Liver (tissue), 7 donors: ENCODE measurements at regions not wholly inside any gene's neighbourhood (a gene's known extent, or its start where the extent isn't known, plus 50 kb on each side); places are given as distances from the start of the nearest gene placed in this dataset.

ENCODE experiments used
- DNase-seq: peaks from one replicate; pipeline ENCODE4 v3.0.0-alpha.2; 2017; ENCODE audit warnings: low spot score
- H3K27ac ChIP-seq, 2 donors: one replicate each; pipeline ENCODE4 v1.7.0; 2013; ENCODE audit warnings: inconsistent platforms in 2 of 2, low read length in 2 of 2, control low read depth in 1 of 2, low read depth in 1 of 2, mild to moderate bottlenecking in 1 of 2
- H3K27me3 ChIP-seq, 4 donors: one replicate each; pipeline versions ENCODE4 v1.6.1 to v1.7.0; 2013; ENCODE audit warnings: low read length in 3 of 4, inconsistent platforms in 1 of 4, mild to moderate bottlenecking in 1 of 4, moderate library complexity in 1 of 4; ENCODE audit not compliant: control insufficient read depth in 4 of 4, insufficient read depth in 4 of 4
- H3K36me3 ChIP-seq, 4 donors: one replicate each; pipeline versions ENCODE4 v1.6.1 to v1.7.0; 2013; ENCODE audit warnings: low read length in 3 of 4, mild to moderate bottlenecking in 3 of 4, low read depth in 1 of 4, moderate library complexity in 1 of 4; ENCODE audit not compliant: control insufficient read depth in 4 of 4, insufficient read depth in 3 of 4
- H3K4me1 ChIP-seq, 4 donors: one replicate each; pipeline versions ENCODE4 v1.6.1 to v1.7.0; 2013; ENCODE audit warnings: low read length in 3 of 4, mild to moderate bottlenecking in 3 of 4, moderate library complexity in 1 of 4; ENCODE audit not compliant: control insufficient read depth in 4 of 4, insufficient read depth in 4 of 4
- H3K4me3 ChIP-seq, 3 donors: one replicate each; pipeline versions ENCODE4 v1.6.1 to v1.7.0; 2013; ENCODE audit warnings: low read length in 3 of 3, control low read depth in 1 of 3, low read depth in 1 of 3, mild to moderate bottlenecking in 1 of 3
- H3K9ac ChIP-seq, 2 donors: one replicate each; pipeline ENCODE4 v1.7.0; 2013; ENCODE audit warnings: low read length in 2 of 2, mild to moderate bottlenecking in 2 of 2, moderate library complexity in 2 of 2, control low read depth in 1 of 2, low read depth in 1 of 2
- H3K9me3 ChIP-seq, 4 donors: one replicate each; pipeline versions ENCODE4 v1.6.1 to v1.7.0; 2013; ENCODE audit warnings: low read length in 3 of 4; ENCODE audit not compliant: control insufficient read depth in 4 of 4
- EGR1 ChIP-seq, 2 donors: IDR thresholded peaks; 2 replicates each; pipeline ENCODE4 v1.6.1; 2016 to 2018; ENCODE audit warnings: antibody characterized with exemption in 2 of 2, low read depth in 2 of 2
- FOXA1 ChIP-seq: IDR thresholded peaks from 2 replicates; pipeline ENCODE4 v1.6.1; 2016; ENCODE audit warnings: antibody characterized with exemption
- FOXA2 ChIP-seq: IDR thresholded peaks from 2 replicates; pipeline ENCODE4 v1.6.1; 2016; ENCODE audit warnings: antibody characterized with exemption
- GABPA ChIP-seq, 2 donors: IDR thresholded peaks in 1 of 2; conservative IDR thresholded peaks in 1 of 2; 2 replicates each; pipeline ENCODE4 v1.6.1; 2016; ENCODE audit warnings: antibody characterized with exemption in 2 of 2, mild to moderate bottlenecking in 1 of 2, moderate library complexity in 1 of 2
- HNF4G ChIP-seq: IDR thresholded peaks from 2 replicates; pipeline ENCODE4 v1.6.1; 2016; ENCODE audit warnings: antibody characterized with exemption
- JUND ChIP-seq, 2 donors: IDR thresholded peaks; 2 replicates each; pipeline ENCODE4 v1.6.1; 2016; ENCODE audit warnings: antibody characterized with exemption in 2 of 2
- MAX ChIP-seq: IDR thresholded peaks from 2 replicates; pipeline ENCODE4 v1.6.1; 2016; ENCODE audit warnings: antibody characterized with exemption
- NR2F2 ChIP-seq: IDR thresholded peaks from 2 replicates; pipeline ENCODE4 v1.6.1; 2016; ENCODE audit warnings: antibody characterized with exemption
- RAD21 ChIP-seq, 2 donors: IDR thresholded peaks; 2 replicates each; pipeline ENCODE4 v1.6.1; 2016; ENCODE audit warnings: antibody characterized with exemption in 2 of 2, mild to moderate bottlenecking in 2 of 2
- REST ChIP-seq: IDR thresholded peaks from 2 replicates; pipeline ENCODE4 v1.6.1; 2016; ENCODE audit warnings: antibody characterized with exemption, mild to moderate bottlenecking
- RXRA ChIP-seq, 2 donors: IDR thresholded peaks; 2 replicates each; pipeline ENCODE4 v1.6.1; 2017 to 2018; ENCODE audit warnings: antibody characterized with exemption in 2 of 2, mild to moderate bottlenecking in 1 of 2
- SP1 ChIP-seq: IDR thresholded peaks from 2 replicates; pipeline ENCODE4 v1.6.1; 2018; ENCODE audit warnings: antibody characterized with exemption, mild to moderate bottlenecking
- TAF1 ChIP-seq: conservative IDR thresholded peaks from 2 replicates; pipeline ENCODE4 v1.6.1; 2016; ENCODE audit warnings: antibody characterized with exemption, mild to moderate bottlenecking
- YY1 ChIP-seq: IDR thresholded peaks from 2 replicates; pipeline ENCODE4 v1.6.1; 2016; ENCODE audit warnings: antibody characterized with exemption, mild to moderate bottlenecking
- ZBTB33 ChIP-seq: IDR thresholded peaks from 2 replicates; pipeline ENCODE4 v1.6.1; 2016; ENCODE audit warnings: antibody characterized with exemption
- WGBS: extraction: QIAGEN DNeasy Blood & Tissue Kit; methylation state at CpG from one replicate; pipeline ENCODE4 v1.1.7; 2013; 5-methylcytosine and 5-hydroxymethylcytosine counted together
- donor health status: healthy.
- donor health status: healthy.
- donor health status: healthy.
- donor health status: healthy.

DNA sequence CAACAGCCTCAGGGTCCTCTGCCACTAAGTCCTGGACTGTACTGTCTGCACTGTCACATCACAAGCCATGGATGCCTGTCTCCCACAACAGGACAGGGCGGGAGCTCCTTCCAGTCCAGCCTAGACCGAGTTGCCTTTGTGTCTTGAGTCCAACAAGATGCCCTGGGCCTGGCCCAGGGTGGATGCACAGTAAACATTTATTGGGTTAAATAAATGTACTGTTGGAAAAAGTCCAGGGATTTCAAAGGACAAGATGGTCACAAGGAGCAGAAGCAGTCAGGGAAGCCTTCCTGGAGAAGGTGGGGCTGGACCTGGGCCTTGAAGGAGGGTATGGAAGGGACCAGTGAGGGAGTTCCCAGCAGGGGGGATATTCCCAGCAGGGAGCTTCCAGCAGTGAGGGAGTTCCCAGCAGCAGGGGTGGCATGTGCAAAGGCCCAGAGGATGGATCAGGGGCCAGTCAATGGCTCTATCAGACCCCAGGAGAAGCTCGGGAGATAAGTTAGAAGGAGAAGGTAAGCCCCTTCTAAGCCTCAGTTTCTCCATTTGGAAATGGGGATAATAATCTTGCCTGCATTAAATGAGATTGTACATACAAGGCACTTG, 72.7 kb upstream of the NEURL1B start (continued):
- TF ChIP-seq ZBTB33 (no peak), SP1 (no peak), HNF4G (no peak), YY1 (no peak), MAX (no peak), RXRA (IDR thresholded peaks at IDR 0.05) (no peak), GABPA (IDR thresholded peaks at IDR 0.05 in 1 of 2, conservative IDR thresholded peaks at IDR 0.05 in 1 of 2) (no peak), EGR1 (IDR thresholded peaks at IDR 0.05; ENCODE audit: low read depth in 2 of 2) (no peak), JUND (IDR thresholded peaks at IDR 0.05) (no peak)

GRCh38 chr5:172567843-172568242, 73.2 kb upstream of the NEURL1B start:
- WGBS = 96% methylated on average over 6 of the region's 6 CpGs
- Histone ChIP-seq H3K9ac (no peak overlapping the region), H3K36me3 (no peaks in the 10 kb centered on the region)

More at GRCh38 chr5:172567843-172568242, 73.2 kb upstream of the NEURL1B start:
- no peak for DNase-seq
- H3K9me3 ChIP-seq = no peaks in the 10 kb centered on the region
- H3K27ac ChIP-seq = no peak overlapping the region
- H3K4me1 ChIP-seq = peaks cover 0 to 7% (median 1%) of the 10 kb centered on the region in 4 donors
- H3K4me3 ChIP-seq = no peak overlapping the region
- H3K27me3 ChIP-seq = no peaks in the 10 kb centered on the region
- TF ChIP-seq HNF4G (no peak), RXRA (IDR thresholded peaks at IDR 0.05) (no peak), GABPA (IDR thresholded peaks at IDR 0.05 in 1 of 2, conservative IDR thresholded peaks at IDR 0.05 in 1 of 2) (no peak), NR2F2 (no peak), REST (no peak), MAX (no peak), RAD21 (IDR thresholded peaks at IDR 0.05) (no peak), YY1 (no peak), FOXA2 (no peak), JUND (IDR thresholded peaks at IDR 0.05) (no peak), TAF1 (no peak), FOXA1 (no peak), SP1 (no peak)
